ENCODE measurements at regions not wholly inside any gene's neighbourhood (a gene's known extent, or its start where the extent isn't known, plus 50 kb on each side); places are given as distances from the start of the nearest gene placed in this dataset.

DNA sequence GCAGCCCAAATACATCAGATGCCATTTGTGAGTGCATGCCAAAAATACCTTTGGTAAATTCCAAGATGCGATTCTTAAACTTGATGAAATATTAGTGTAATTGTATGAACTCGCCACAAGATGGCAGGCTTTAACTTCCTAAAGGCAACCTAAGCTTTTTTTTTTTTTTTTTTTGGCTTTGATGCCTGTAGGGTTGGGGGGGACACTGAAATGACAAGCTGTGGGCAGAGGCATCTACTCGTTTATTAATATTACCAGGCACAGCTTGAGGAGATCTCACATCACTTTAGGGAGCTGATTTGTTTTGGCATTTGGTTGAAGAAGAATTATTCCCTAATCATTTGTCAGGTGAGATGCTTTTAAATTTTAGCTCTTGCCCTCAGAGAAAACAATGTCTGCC is 126.7 kb upstream of the CCDC196 start:
- no peak overlapping the region for H3K18ac ChIP-seq (ENCODE audit: low read depth, low read length)
- no peak overlapping the region for H2AFZ ChIP-seq (replicated peaks; ENCODE audit: low read length, poor library complexity)
- no peaks in the 10 kb centered on the region for H3K9me1 ChIP-seq (ENCODE audit: insufficient read depth, low read length)
- dilution Hi-C loops (cut with HindIII; ENCODE audit: low sequenced_read_pairs, unreplicated experiment) (no loop called here), intact Hi-C loops (cut with micrococcal nuclease) (loop anchor here (5.0 to 10.0 kb wide), 6 partner anchors 385 to 1197 kb away; no protein-coding TSS in a partner anchor), in situ Hi-C loops (cut with MboI; ENCODE audit: low sequenced_read_pairs) (loop anchor here (25.0 kb wide), 1 partner anchor 753 kb away; no protein-coding TSS in a partner anchor)
- no peaks in the 10 kb centered on the region for H4K20me1 ChIP-seq (ENCODE audit: insufficient read depth, low read length)
- no peak overlapping the region for H2AK9ac ChIP-seq (replicated peaks; ENCODE audit: low read depth, low read length, poor library complexity)
- H3K79me1 ChIP-seq (ENCODE audit: low read depth in 1 of 2, low read length in 2 of 2) = no peaks in the 10 kb centered on the region
- WGBS, 2 experiments (ENCODE audit: extremely low coverage in 2 of 2, insufficient read length in 1 of 2) = no CpG with 5 or more reads among the region's 3 CpGs
- DNase-seq (peak; percentile 64), ATAC-seq (ENCODE audit: low read depth) (peak; percentile 40; the same call in 1 of the 2 replicates)
- H2BK5ac ChIP-seq (ENCODE audit: low read depth, low read length, poor library complexity, severe bottlenecking) = no peak overlapping the region
- CTCF ChIA-PET = interaction anchor here (0.6 to 1.7 kb wide), 11 partner anchors 8 to 772 kb away, joined by 3 to 7 read pairs (median 3); no protein-coding TSS in a partner anchor
- H3K4me1 ChIP-seq (ENCODE audit: control insufficient read depth, insufficient read depth, low read length) = no peaks in the 10 kb centered on the region
- H4K91ac ChIP-seq (ENCODE audit: insufficient read depth, low read depth, low read length) = no peak overlapping the region
- H2BK20ac ChIP-seq (ENCODE audit: low read depth, low read length) = no peak overlapping the region
- H3K4ac ChIP-seq (ENCODE audit: low read depth, low read length) = no peak overlapping the region
- H4K5ac ChIP-seq (ENCODE audit: low read depth, low read length) = no peak overlapping the region
- H2AK5ac ChIP-seq (ENCODE audit: low read depth, low read length) = no peak overlapping the region
- POLR2A ChIA-PET (ENCODE audit: unreplicated experiment) = interaction anchor here (0.5 to 0.6 kb wide), 3 partner anchors 39 to 935 kb away, joined by 4 read pairs; no protein-coding TSS in a partner anchor
- no peak overlapping the region for H4K8ac ChIP-seq (ENCODE audit: low read depth in 2 of 2, low read length in 2 of 2)
- H3K36me3 ChIP-seq (ENCODE audit: control insufficient read depth, insufficient read depth, low read length) = no peaks in the 10 kb centered on the region
- no peak for TF ChIP-seq POLR2A (IDR thresholded peaks at IDR 0.05; ENCODE audit: low read depth, low read length)
- TF ChIP-seq, protein P1, sequence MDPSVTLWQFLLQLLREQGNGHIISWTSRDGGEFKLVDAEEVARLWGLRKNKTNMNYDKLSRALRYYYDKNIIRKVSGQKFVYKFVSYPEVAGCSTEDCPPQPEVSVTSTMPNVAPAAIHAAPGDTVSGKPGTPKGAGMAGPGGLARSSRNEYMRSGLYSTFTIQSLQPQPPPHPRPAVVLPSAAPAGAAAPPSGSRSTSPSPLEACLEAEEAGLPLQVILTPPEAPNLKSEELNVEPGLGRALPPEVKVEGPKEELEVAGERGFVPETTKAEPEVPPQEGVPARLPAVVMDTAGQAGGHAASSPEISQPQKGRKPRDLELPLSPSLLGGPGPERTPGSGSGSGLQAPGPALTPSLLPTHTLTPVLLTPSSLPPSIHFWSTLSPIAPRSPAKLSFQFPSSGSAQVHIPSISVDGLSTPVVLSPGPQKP (IDR thresholded peaks at IDR 0.05; ENCODE audit: borderline replicate concordance, low read depth, low read length) = no peak
- no peak for TF ChIP-seq MXI1 (IDR thresholded peaks at IDR 0.05; ENCODE audit: borderline replicate concordance, low read depth, low read length)
- peak; percentile 62 for TF ChIP-seq RAD21 (IDR thresholded peaks at IDR 0.05; ENCODE audit: low read length)
- TF ChIP-seq CHD1 (IDR thresholded peaks at IDR 0.05; ENCODE audit: low read depth, low read length) = no peak
- TF ChIP-seq, protein P2, sequence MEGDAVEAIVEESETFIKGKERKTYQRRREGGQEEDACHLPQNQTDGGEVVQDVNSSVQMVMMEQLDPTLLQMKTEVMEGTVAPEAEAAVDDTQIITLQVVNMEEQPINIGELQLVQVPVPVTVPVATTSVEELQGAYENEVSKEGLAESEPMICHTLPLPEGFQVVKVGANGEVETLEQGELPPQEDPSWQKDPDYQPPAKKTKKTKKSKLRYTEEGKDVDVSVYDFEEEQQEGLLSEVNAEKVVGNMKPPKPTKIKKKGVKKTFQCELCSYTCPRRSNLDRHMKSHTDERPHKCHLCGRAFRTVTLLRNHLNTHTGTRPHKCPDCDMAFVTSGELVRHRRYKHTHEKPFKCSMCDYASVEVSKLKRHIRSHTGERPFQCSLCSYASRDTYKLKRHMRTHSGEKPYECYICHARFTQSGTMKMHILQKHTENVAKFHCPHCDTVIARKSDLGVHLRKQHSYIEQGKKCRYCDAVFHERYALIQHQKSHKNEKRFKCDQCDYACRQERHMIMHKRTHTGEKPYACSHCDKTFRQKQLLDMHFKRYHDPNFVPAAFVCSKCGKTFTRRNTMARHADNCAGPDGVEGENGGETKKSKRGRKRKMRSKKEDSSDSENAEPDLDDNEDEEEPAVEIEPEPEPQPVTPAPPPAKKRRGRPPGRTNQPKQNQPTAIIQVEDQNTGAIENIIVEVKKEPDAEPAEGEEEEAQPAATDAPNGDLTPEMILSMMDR (conservative IDR thresholded peaks at IDR 0.05; ENCODE audit: low read depth, low read length) = peak; percentile 67
- TF ChIP-seq SMC3 (IDR thresholded peaks at IDR 0.05; ENCODE audit: low read depth, low read length) = peak; percentile 44
- no peak for TF ChIP-seq MAZ (IDR thresholded peaks at IDR 0.05; ENCODE audit: borderline replicate concordance, low read depth, low read length)
- no peak for TF ChIP-seq FOS (IDR thresholded peaks at IDR 0.05; ENCODE audit: low read depth, low read length)
- TF ChIP-seq MAFK (IDR thresholded peaks at IDR 0.05; ENCODE audit: low read depth, low read length) = no peak
- H3K23ac ChIP-seq (ENCODE audit: low read depth, low read length) = no peak overlapping the region
- H3K4me3 ChIP-seq (ENCODE audit: insufficient read depth, low read depth, low read length) = no peak overlapping the region
- no peak overlapping the region for H3K56ac ChIP-seq (ENCODE audit: extremely low read depth, insufficient read depth, low read length)
- H3K9ac ChIP-seq (ENCODE audit: low read depth, low read length) = no peak overlapping the region
- H3K14ac ChIP-seq (replicated peaks; ENCODE audit: low read depth, low read length) = no peak overlapping the region
- H3K27me3 ChIP-seq (ENCODE audit: control insufficient read depth, insufficient read depth, low read length) = no peaks in the 10 kb centered on the region
- no peaks in the 10 kb centered on the region for H3K9me3 ChIP-seq (ENCODE audit: control insufficient read depth, insufficient read depth, low read length)
- no peak overlapping the region for H3K27ac ChIP-seq (ENCODE audit: insufficient read depth, low read length)
- no TSS peak for BruUV-seq (replicated peaks)
- H2BK120ac ChIP-seq (ENCODE audit: low read depth, low read length) = no peak overlapping the region
- no peak overlapping the region for H3K4me2 ChIP-seq (ENCODE audit: low read depth, low read length)
- H2BK15ac ChIP-seq (ENCODE audit: low read depth, low read length) = no peak overlapping the region
